ENCODE measurements at regions not wholly inside any gene's neighbourhood (a gene's known extent, or its start where the extent isn't known, plus 50 kb on each side); places are given as distances from the start of the nearest gene placed in this dataset.
"Not testable (repeated sequence)": the region's sequence is repeated elsewhere in the genome, so short reads cannot be mapped to it uniquely, and the experiment has no call there.

- DNase-seq, result no peak
These were observed 730.3 kb downstream of the DNAH5 start for GRCh38 chr5:13214182-13214581.

DNA sequence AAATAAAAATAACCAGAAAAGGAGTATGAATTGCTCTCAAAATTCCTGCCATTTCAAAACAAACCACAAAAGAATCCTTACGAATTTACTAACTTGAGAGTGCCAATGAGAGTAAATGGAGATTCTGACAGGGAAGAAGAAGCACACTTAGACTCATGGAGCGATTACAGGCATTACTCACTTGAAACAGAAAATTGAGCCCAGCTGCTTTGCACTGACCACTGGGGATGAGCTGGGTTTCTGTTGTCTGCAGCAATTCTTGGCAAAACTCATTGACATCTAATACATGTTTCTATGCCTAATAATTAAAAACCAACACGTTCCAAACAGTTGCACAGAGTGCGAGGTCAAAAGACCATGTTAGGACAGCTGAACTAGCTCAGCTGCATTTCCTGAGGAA, 731.6 kb downstream of the DNAH5 start:
- no peak for DNase-seq

- DNase-seq, result no peak
These were observed 733.4 kb downstream of the DNAH5 start for GRCh38 chr5:13211064-13211463.

DNA sequence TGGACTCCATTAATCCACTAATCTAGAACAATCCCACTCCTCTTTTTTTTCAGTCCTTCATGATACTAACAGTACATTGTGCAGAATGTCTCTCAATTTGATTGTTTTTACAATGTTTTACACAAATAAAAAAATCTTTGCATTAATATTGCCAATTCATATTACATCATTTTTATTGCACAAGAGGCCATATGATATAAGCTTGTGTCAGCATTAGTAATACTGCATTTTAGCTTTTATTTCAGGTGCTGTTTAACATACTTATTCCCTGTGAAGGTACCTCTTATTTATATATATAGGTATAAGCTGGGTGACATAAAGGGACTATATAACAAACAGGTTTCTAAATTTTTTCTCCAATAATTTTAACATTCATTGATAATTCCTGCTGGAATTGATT, 737.4 kb downstream of the DNAH5 start:
- DNase-seq, result no peak

DNA sequence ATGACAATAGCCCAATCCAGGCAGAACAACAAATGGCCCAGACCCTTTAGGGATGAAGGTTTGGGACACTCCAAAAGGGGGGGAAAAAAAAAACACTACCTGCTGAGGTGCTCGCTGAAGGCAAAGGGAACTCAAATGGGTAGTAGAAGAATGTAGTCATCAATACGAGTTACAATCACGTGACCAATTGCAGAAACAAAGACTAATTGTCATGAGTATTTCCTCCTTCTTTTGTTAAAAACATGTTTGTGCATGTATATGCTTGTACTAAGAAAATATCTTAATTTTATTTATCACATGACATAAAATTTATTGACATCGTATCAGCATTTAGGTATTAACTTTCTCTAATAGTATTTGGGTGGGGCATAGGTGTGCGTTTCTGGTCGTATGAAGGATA, 743.5 kb downstream of the DNAH5 start:
- no peak for DNase-seq

- not testable (repeated sequence) for DNase-seq
These were observed 746.3 kb downstream of the DNAH5 start for GRCh38 chr5:13198226-13198625.

DNA sequence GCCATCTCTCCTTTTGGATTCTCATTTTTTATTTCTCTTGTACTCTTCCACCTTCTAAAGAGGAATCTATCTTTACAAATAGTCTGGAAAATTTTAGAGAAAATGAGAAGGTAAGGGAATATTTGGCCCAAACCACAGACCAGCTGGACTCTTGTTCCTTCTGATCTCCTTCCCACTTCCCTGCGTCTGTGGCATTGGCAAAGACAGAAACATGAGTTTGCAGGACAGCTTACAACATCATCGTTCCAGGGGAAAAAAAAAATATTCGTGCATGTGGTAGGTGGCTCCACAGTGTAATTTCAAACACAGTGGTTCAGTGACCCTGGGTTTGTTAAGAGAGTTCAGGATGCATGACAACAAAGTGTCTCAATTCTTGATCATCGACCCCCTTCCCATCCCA, 755.0 kb downstream of the DNAH5 start:
- no peak for DNase-seq

DNA sequence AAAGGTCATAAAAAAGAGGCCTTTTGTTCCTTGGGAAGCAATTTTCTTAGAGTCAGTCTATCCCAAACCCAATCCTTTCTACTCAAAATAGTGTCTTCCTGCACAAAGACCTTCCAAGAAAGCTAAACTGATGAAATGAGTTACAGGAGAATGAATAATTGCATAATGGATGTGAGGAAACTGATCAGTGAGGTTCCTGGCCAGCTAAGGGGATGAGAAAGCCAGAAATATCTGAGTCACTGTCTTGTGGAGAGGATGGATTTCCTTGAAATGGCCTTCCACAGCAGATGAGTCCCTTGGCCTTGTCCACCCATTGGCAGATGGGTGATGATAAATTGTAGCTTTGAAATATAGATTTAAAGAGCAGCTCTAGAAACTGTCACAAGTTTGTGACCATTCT, 756.1 kb downstream of the DNAH5 start:
- no peak for DNase-seq

GRCh38 chr5:13187186-13187585, 757.3 kb downstream of the DNAH5 start:
- DNase-seq, result no peak

GRCh38 chr5:13186177-13186576, 758.3 kb downstream of the DNAH5 start:
- DNase-seq, result no peak

DNA sequence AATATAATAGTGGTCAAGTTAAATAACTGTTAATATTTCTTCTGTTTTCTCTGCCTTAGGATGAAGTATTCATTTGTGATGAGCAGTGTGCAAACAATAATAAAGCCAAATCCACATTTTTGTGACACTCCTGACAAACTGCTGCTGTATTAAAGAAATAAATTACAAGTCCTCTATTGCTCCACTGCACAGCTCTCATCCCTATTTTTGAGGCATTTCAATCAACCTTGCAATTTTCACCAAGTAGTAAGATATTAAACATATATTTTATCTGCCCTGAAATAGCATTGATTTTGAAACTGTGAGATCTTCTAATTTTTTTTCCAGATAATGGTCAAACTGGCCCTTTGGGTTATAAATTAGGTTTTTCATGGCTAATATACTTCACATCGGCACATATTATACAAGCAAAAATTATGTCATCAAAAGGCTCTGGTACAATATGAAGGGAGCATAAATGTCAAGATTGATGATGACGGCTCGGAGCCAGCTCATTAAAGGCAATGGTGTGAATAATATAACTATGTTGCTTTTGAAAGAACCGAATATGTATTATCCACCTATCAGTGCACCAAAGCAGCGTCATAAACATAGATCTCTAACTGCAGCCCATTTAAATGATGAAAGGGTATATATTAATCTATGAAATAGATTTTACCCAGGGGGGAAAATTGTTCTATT, 764.9 kb downstream of the DNAH5 start:
- no peak for DNase-seq

DNA sequence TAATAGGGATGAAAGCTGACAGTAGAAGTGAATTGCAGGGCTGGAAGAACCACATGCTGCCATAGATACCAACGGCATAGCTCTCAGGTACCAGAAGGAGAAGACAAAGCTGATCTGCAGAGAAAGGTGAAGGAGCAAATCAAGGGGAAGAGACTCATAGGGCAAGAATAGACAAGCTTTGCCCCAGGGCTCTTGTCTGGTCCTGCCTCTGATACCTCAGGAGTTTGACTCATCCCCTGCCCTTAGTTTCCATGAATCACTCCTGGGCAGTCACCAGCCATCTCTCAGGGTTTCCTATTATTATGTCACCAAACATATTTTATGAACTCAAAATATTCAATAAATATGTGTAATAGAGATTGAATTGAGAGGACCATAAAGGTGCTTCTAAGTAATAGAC, 800.9 kb downstream of the DNAH5 start:
- DNase-seq, result no peak

DNA sequence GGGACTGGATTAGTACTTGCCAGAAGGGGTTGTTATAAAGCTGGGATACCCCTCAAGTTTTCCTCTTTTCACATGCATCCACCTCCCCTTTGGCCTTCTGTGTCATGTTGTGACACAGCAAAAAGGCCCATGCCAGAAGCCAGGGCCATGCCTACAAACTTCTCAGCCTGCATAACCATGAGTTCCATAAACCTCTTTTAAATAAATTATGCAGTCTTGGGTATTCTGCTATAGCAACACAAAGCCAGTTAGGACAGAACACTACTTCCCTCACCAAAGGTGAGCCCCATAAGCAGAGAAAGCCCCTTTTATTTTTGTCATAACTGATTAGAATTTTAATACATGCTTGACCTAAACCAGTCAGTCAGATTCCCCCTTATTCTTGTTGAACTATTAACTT, 801.3 kb downstream of the DNAH5 start:
- DNase-seq, result no peak

- DNase-seq, result no peak
These were observed 810.5 kb downstream of the DNAH5 start for GRCh38 chr5:13133951-13134350.

DNA sequence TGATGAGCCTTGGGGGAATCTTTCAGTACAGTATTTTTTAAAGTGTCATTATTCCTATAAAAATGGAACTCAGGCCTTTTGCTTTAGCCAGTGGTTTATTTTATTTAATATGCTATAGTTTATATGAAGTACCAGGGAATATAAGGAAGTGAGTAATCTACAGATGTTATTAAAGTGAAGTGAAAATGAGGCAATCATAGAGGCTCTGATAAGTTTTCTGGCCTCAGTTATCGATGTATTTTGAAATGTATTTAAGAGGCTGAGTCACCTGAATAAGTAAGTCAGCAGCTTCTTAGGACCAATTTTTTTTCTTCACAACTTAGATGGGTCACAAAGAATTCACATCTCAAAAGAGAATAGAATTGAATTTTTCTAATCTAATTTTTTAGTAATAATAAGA, 829.0 kb downstream of the DNAH5 start:
- DNase-seq, result no peak

GRCh38 chr5:13108265-13108664, 836.2 kb downstream of the DNAH5 start:
- no peak for DNase-seq

DNA sequence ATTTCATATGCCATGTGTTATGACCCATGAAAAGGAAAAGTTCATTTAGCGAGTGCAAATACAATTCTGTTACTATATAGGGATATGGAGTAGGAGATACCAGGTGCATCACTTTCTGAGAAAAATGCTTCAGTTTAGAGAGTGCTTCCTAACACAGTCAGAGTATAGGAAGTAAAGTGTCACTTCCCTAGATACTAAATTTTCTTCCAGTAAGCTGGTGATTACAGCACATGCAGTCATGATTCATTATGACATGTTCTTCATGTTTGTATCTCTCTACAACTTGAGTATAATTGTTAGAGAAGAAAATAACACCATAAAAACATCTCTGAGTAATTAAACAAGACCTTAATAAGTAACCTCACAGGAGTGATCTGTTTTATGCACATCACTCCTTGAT, 837.0 kb downstream of the DNAH5 start:
- no peak for DNase-seq

DNA sequence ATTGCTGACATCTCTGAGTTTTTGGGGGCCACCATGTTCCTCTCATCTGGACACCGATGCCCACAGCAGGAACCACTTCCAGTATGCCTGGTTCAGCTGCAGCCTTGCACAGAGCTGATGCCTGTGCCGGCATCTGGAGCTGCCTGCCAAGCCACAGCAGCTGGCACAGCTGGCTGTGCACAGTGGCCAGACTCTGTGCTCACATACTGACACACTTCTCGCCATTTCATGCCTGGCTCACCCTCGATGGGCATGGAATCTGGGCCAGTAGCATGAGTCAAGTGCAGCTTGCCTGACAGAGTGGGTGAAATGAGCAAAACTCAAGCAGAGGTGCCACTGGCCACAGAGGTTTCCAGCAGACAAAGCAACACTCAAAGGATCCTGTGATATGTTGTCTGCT, 863.4 kb downstream of the DNAH5 start:
- DNase-seq, result no peak

DNA sequence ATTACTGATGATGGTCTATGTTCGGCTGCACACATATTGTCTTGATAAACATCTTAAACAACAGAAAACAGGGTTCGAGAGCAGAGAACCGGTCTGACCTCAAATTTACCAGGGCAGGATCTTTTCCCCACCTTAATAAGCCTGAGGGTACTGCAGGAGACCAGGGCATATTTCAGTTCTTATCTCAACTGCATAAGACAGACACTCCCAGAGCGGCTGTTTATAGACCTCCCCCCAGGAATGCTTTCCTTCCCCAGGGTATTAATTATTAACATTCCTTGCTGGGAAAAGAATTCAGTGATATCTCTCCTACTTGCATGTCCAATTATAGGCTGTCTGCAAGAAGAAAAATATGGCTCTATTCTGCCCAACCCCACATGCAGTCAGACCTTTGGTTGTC, 871.6 kb downstream of the DNAH5 start:
- DNase-seq, result not testable (repeated sequence)

- DNase-seq, result no peak
These were observed 881.4 kb downstream of the DNAH5 start for GRCh38 chr5:13063088-13063487.

DNA sequence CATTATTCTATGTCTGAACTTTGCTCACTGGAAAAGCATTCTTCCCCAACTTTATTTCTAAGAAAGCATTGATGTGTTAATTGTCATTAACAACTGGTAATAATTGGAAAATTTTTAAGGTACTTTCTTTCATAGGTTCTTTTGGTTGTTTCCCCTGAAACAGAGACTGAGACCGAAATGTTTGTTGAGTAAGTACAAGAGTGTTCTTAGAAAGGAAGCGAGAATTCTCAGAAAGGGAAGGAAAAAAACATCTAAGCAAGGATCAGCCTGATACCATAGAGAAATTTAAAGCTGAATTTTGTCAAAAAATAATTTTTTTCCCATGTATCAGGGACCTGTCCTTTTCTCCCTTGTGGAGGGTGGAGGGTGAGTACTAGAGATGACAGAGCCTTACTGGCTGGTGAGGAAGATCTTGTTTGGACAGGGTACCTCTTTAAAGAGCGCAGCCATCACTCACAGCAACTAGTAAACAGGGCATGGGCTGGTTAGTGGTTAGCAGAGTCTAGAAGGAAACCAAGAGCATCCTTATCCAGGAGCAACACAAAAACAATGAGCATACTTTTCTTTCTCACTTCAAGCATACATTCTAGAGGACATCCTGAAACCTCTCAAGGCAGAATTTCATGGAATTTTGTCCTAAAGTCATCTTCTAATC, 898.5 kb downstream of the DNAH5 start:
- no peak for DNase-seq

GRCh38 chr5:13034061-13034460, 910.4 kb downstream of the DNAH5 start:
- no peak for DNase-seq

- DNase-seq, result no peak
These were observed 915.3 kb downstream of the DNAH5 start for GRCh38 chr5:13029211-13029610.

DNA sequence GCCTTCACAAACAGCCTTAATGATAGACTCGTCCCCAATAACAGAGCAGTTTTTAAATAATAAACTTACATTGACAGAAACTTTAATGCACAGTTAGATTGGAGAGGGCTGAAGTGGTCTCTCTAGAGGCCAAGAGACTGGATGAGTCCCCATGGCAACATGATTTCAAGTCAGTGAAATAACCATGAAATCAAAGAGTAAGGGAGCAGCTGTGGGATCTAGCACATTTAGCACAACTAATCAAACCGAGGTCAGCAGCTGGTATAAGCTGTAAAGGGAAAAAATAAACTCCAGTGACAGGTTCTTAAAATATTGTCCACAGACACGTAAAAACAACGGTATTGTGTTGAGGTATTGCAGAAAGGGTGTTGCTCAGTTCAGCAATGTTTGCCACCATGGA, 916.6 kb downstream of the DNAH5 start:
- DNase-seq, result no peak

DNA sequence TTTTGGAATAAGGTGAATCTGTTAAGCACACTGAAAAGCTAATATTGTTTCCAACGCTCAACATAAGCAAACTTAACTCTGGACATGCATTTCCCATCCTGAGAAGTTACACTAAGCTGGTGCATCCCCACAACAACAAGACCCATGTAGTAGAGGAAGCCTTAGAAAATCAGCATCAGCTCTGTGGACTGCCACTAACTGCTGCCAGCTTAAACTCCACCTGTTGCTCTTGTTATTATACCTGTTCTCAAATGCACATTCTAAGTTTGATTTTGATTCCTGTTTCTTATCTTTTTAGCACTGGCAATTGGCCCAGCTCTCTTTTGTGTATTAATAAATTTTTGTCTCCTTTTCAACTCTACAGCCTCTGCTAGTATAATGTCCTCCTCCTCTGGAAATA, 924.8 kb downstream of the DNAH5 start:
- no peak for DNase-seq

Measured in activated CD4-positive, CD25-positive, alpha-beta regulatory T cell (primary cell).